ENCODE measurements at regions not wholly inside any gene's neighbourhood (a gene's known extent, or its start where the extent isn't known, plus 50 kb on each side); places are given as distances from the start of the nearest gene placed in this dataset.

DNA sequence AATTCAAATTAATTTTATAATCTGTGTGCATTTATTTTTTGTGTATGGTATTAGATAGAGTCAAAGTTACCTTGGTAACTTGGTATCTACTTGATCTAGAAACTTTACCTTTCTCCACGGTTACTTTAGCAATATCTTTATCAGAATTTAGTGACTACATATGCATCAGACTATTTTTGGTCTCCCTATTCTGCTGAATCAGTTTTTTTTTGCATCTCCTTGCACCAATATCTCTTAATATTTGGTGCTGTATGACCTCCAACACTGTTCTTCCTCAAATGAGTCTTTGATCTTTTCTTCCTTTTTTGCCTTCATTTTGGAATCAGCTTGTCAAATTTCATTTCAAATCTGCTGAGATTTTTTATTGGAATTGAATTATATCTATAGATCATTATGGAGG is 828.2 kb upstream of the FOXG1 start:
- no peaks in the 10 kb centered on the region for H3K27me3 ChIP-seq (ENCODE audit: control insufficient read depth, low read length)
- no peaks in the 10 kb centered on the region for H3K9me3 ChIP-seq (ENCODE audit: control insufficient read depth, insufficient read depth, low read length)
- H3K27ac ChIP-seq (ENCODE audit: low read depth, low read length) = no peak overlapping the region
- H3K36me3 ChIP-seq (ENCODE audit: control insufficient read depth, low read length) = no peaks in the 10 kb centered on the region
- no peaks in the 10 kb centered on the region for H3K4me1 ChIP-seq (ENCODE audit: control insufficient read depth, low read length)
- no peak overlapping the region for H3K4me2 ChIP-seq (ENCODE audit: low read length)
- H3K79me2 ChIP-seq (ENCODE audit: control insufficient read depth, low read length) = no peaks in the 10 kb centered on the region
- no peaks in the 10 kb centered on the region for H3F3A ChIP-seq (ENCODE audit: control insufficient read depth, insufficient read depth)
- H3K4me3 ChIP-seq (ENCODE audit: low read length) = no peak overlapping the region
- H3K9me2 ChIP-seq (replicated peaks; ENCODE audit: control insufficient read depth, low read length) = no peaks in the 10 kb centered on the region
- TF ChIP-seq EZH2phosphoT487 (IDR thresholded peaks at IDR 0.05; ENCODE audit: borderline replicate concordance, low read length) = no peak
- TF ChIP-seq, protein P1, sequence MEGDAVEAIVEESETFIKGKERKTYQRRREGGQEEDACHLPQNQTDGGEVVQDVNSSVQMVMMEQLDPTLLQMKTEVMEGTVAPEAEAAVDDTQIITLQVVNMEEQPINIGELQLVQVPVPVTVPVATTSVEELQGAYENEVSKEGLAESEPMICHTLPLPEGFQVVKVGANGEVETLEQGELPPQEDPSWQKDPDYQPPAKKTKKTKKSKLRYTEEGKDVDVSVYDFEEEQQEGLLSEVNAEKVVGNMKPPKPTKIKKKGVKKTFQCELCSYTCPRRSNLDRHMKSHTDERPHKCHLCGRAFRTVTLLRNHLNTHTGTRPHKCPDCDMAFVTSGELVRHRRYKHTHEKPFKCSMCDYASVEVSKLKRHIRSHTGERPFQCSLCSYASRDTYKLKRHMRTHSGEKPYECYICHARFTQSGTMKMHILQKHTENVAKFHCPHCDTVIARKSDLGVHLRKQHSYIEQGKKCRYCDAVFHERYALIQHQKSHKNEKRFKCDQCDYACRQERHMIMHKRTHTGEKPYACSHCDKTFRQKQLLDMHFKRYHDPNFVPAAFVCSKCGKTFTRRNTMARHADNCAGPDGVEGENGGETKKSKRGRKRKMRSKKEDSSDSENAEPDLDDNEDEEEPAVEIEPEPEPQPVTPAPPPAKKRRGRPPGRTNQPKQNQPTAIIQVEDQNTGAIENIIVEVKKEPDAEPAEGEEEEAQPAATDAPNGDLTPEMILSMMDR (IDR thresholded peaks at IDR 0.05; ENCODE audit: low read depth, low read length, poor library complexity, severe bottlenecking) = no peak
- H4K20me1 ChIP-seq (ENCODE audit: control insufficient read depth, insufficient read depth, low read depth, low read length) = no peaks in the 10 kb centered on the region

DNA sequence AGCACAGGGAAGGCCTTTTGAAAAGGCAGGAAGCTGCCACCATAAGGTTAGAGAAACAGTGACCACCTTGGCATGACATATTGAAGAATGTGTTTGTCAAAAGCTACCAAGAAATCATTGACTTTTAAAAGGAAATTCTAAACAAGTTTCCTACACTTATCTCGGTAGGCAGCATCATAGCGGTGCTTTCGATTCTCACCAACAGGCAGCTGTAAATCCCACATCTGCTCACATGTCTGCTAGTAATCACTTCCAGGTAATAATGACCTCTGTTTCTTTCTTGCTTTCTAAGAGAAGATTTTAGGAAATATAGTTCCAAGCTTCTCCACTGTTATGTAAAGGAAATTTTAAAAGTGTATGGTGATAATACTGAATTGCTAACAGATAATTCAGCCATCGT is 821.1 kb upstream of the FOXG1 start:
- H3K4me1 ChIP-seq (ENCODE audit: control insufficient read depth, low read length) = no peaks in the 10 kb centered on the region
- no peaks in the 10 kb centered on the region for H3F3A ChIP-seq (ENCODE audit: control insufficient read depth, insufficient read depth)
- no peaks in the 10 kb centered on the region for H3K9me3 ChIP-seq (ENCODE audit: control insufficient read depth, insufficient read depth, low read length)
- H3K4me2 ChIP-seq (ENCODE audit: low read length) = no peak overlapping the region
- no peaks in the 10 kb centered on the region for H3K27me3 ChIP-seq (ENCODE audit: control insufficient read depth, low read length)
- no peak overlapping the region for H3K4me3 ChIP-seq (ENCODE audit: low read length)
- no peak for TF ChIP-seq EZH2phosphoT487 (IDR thresholded peaks at IDR 0.05; ENCODE audit: borderline replicate concordance, low read length)
- TF ChIP-seq, protein P1 (IDR thresholded peaks at IDR 0.05; ENCODE audit: low read depth, low read length, poor library complexity, severe bottlenecking) = no peak
- no peaks in the 10 kb centered on the region for H4K20me1 ChIP-seq (ENCODE audit: control insufficient read depth, insufficient read depth, low read depth, low read length)
- no peaks in the 10 kb centered on the region for H3K36me3 ChIP-seq (ENCODE audit: control insufficient read depth, low read length)
- H3K27ac ChIP-seq (ENCODE audit: low read depth, low read length) = no peak overlapping the region
- H3K79me2 ChIP-seq (ENCODE audit: control insufficient read depth, low read length) = no peaks in the 10 kb centered on the region
- no peaks in the 10 kb centered on the region for H3K9me2 ChIP-seq (replicated peaks; ENCODE audit: control insufficient read depth, low read length)

DNA sequence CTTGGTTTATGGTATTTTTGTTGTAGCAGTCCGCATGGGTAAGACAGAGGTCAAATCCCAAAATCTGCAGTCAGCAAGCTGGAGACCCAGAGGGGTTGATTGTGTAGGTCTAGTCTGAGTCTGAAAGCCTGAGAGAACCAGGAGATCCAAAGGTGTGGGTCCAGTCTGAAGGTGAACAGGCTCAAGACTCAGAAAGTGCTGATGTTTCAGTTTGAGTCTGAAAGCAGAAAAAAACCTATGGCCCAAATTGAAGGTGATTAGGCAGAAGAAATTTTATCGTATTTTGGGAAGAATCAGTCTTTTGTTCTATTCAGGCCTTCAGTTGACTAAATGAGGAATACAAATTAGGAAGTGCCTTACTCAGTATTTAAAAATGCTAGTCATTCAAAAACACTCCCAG is 807.8 kb upstream of the FOXG1 start:
- no peaks in the 10 kb centered on the region for H3K36me3 ChIP-seq (ENCODE audit: control insufficient read depth, low read length)
- no peaks in the 10 kb centered on the region for H3K79me2 ChIP-seq (ENCODE audit: control insufficient read depth, low read length)
- H3K9me3 ChIP-seq (ENCODE audit: control insufficient read depth, insufficient read depth, low read length) = peaks cover 4% of the 10 kb centered on the region; the same call in 1 of the 2 replicates
- TF ChIP-seq EZH2phosphoT487 (IDR thresholded peaks at IDR 0.05; ENCODE audit: borderline replicate concordance, low read length) = no peak
- TF ChIP-seq, protein P1 (IDR thresholded peaks at IDR 0.05; ENCODE audit: low read depth, low read length, poor library complexity, severe bottlenecking) = no peak
- H3K9me2 ChIP-seq (replicated peaks; ENCODE audit: control insufficient read depth, low read length) = no peaks in the 10 kb centered on the region
- H3K4me1 ChIP-seq (ENCODE audit: control insufficient read depth, low read length) = no peaks in the 10 kb centered on the region
- no peaks in the 10 kb centered on the region for H3F3A ChIP-seq (ENCODE audit: control insufficient read depth, insufficient read depth)
- no peak overlapping the region for H3K4me3 ChIP-seq (ENCODE audit: low read length)
- H4K20me1 ChIP-seq (ENCODE audit: control insufficient read depth, insufficient read depth, low read depth, low read length) = no peaks in the 10 kb centered on the region
- no peaks in the 10 kb centered on the region for H3K27me3 ChIP-seq (ENCODE audit: control insufficient read depth, low read length)
- H3K4me2 ChIP-seq (ENCODE audit: low read length) = no peak overlapping the region
- no peak overlapping the region for H3K27ac ChIP-seq (ENCODE audit: low read depth, low read length)

DNA sequence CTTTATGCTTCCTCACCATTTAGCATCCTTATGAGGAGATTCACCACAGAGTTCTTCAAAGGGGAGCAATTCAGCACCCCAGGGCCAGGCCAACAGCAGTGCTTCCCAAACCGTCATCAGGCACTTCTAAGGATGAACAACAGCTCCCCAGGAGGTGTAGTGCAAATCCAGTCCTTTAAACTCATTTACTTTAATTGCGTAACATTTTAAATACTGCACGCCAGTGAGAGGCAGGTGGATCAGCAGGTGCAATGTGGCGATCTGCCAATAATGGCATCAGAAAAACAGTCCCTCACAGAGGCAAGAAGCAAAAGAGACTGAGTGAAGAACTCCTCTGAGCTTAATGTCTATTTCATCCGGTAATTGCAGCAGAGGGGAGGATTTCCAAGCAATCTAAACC is 770.9 kb upstream of the FOXG1 start:
- no peaks in the 10 kb centered on the region for H4K20me1 ChIP-seq (ENCODE audit: control insufficient read depth, insufficient read depth, low read depth, low read length)
- TF ChIP-seq, protein P1 (IDR thresholded peaks at IDR 0.05; ENCODE audit: low read depth, low read length, poor library complexity, severe bottlenecking) = no peak
- no peak for TF ChIP-seq EZH2phosphoT487 (IDR thresholded peaks at IDR 0.05; ENCODE audit: borderline replicate concordance, low read length)
- no peak overlapping the region for H3K4me2 ChIP-seq (ENCODE audit: low read length)
- no peaks in the 10 kb centered on the region for H3K9me2 ChIP-seq (replicated peaks; ENCODE audit: control insufficient read depth, low read length)
- H3F3A ChIP-seq (ENCODE audit: control insufficient read depth, insufficient read depth) = no peaks in the 10 kb centered on the region
- H3K79me2 ChIP-seq (ENCODE audit: control insufficient read depth, low read length) = no peaks in the 10 kb centered on the region
- no peak overlapping the region for H3K4me3 ChIP-seq (ENCODE audit: low read length)
- no peaks in the 10 kb centered on the region for H3K4me1 ChIP-seq (ENCODE audit: control insufficient read depth, low read length)
- no peak overlapping the region for H3K27ac ChIP-seq (ENCODE audit: low read depth, low read length)
- peaks cover 3% of the 10 kb centered on the region; the same call in 1 of the 2 replicates for H3K9me3 ChIP-seq (ENCODE audit: control insufficient read depth, insufficient read depth, low read length)
- H3K27me3 ChIP-seq (ENCODE audit: control insufficient read depth, low read length) = no peaks in the 10 kb centered on the region
- H3K36me3 ChIP-seq (ENCODE audit: control insufficient read depth, low read length) = no peaks in the 10 kb centered on the region

Data from DOHH2 (cell line).